ENCODE measurements at regions not wholly inside any gene's neighbourhood (a gene's known extent, or its start where the extent isn't known, plus 50 kb on each side); places are given as distances from the start of the nearest gene placed in this dataset.

DNA sequence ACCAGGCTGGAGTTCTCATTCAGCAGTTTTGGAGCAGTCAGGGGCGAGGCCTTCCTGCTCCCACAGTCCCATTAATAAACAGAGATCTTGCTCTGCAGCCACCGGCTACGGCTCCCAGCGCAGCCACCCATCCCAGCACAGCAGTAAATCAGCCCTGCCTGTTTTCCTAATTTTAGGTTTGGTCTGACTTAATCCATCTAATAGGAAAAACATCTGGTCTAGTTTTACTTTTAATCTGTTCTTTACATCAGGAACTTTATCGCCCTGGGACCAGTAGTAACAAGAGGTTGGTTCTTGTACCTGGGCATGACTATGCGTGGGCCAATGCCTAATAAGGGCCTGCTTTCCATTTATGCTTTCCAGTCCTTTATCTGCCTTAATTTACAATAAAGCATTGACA is 264.0 kb upstream of the DPH6 start:
- WGBS (ENCODE audit: extremely low coverage, insufficient read length, low lambda C conversion rate), result no CpG with 5 or more reads among the region's 6 CpGs

More for the DNA sequence above, 264.0 kb upstream of the DPH6 start:
- Histone ChIP-seq H3K14ac (ENCODE audit: insufficient read depth, low read length) (no peak overlapping the region), H3K56ac (ENCODE audit: insufficient read length, low read depth, low read length) (no peak overlapping the region), H3K4me1 (ENCODE audit: insufficient read depth, low read length) (no peaks in the 10 kb centered on the region), H3K79me1 (ENCODE audit: insufficient read depth, low read depth, low read length, poor library complexity, severe bottlenecking) (no peaks in the 10 kb centered on the region), H3K9me3 (ENCODE audit: control insufficient read depth, low read depth, low read length) (no peaks in the 10 kb centered on the region), H4K8ac (replicated peaks; ENCODE audit: insufficient read length, low read depth, low read length) (no peak overlapping the region), H3K4me2 (ENCODE audit: insufficient read depth, insufficient read length, low read length) (no peak overlapping the region), H2BK12ac (ENCODE audit: insufficient read length, low read depth, low read length) (no peak overlapping the region), H3K23me2 (ENCODE audit: insufficient read length, low read depth, low read length, poor library complexity, severe bottlenecking) (no peaks in the 10 kb centered on the region), H4K91ac (ENCODE audit: insufficient read length, low read depth, low read length) (no peak overlapping the region), H3K18ac (ENCODE audit: insufficient read length, low read depth, low read length) (no peak overlapping the region), H4K5ac (ENCODE audit: insufficient read length, low read depth, low read length) (no peak overlapping the region), H3K9ac (ENCODE audit: extremely low read depth, insufficient read length, low read length) (no peak overlapping the region), H4K20me1 (ENCODE audit: control insufficient read depth, insufficient read depth, insufficient read length) (no peaks in the 10 kb centered on the region), H3T11ph (ENCODE audit: low read length) (no peak overlapping the region), H2BK5ac (ENCODE audit: insufficient read length, low read length) (no peak overlapping the region), H2BK20ac (ENCODE audit: low read depth, low read length, poor library complexity, severe bottlenecking) (no peak overlapping the region), H2BK15ac (ENCODE audit: low read depth, low read length) (no peak overlapping the region), H2AFZ (ENCODE audit: low read length) (no peak overlapping the region), H3K27me3 (ENCODE audit: insufficient read depth, low read length) (no peaks in the 10 kb centered on the region), H3K27ac (ENCODE audit: insufficient read length, low read depth, low read length) (no peak overlapping the region), H3K23ac (ENCODE audit: insufficient read length, low read depth, low read length) (no peak overlapping the region), H3K4ac (ENCODE audit: low read depth, low read length) (no peak overlapping the region), H2AK5ac (ENCODE audit: insufficient read length, low read length) (no peak overlapping the region), H3K79me2 (ENCODE audit: insufficient read depth, low read length) (no peaks in the 10 kb centered on the region), H2BK120ac (ENCODE audit: low read depth, low read length, poor library complexity, severe bottlenecking) (no peak overlapping the region)
- Mint-ChIP-seq H3K9me3 (no peaks in the 10 kb centered on the region), H3K4me3 (no peak overlapping the region), H3K4me1 (no peaks in the 10 kb centered on the region), H3K27me3 (ENCODE audit: low read depth) (no peaks in the 10 kb centered on the region), H3K27ac (no peak overlapping the region), H3K36me3 (ENCODE audit: insufficient read depth in 1 of 3, low read depth in 3 of 3) (no peaks in the 10 kb centered on the region)
- no peak for TF ChIP-seq CTCF (conservative IDR thresholded peaks at IDR 0.05)
- no peak for DNase-seq

All from H9 (cell line).